Dedifferentiated amniotic fluid mesenchymal stem cell (primary cell): ENCODE measurements at regions not wholly inside any gene's neighbourhood (a gene's known extent, or its start where the extent isn't known, plus 50 kb on each side); places are given as distances from the start of the nearest gene placed in this dataset.

Source experiments
- DNase-seq: peaks from one replicate; pipeline ENCODE4 v3.0.0-alpha.2; 2016; ENCODE audit errors: extremely low spot score

DNA sequence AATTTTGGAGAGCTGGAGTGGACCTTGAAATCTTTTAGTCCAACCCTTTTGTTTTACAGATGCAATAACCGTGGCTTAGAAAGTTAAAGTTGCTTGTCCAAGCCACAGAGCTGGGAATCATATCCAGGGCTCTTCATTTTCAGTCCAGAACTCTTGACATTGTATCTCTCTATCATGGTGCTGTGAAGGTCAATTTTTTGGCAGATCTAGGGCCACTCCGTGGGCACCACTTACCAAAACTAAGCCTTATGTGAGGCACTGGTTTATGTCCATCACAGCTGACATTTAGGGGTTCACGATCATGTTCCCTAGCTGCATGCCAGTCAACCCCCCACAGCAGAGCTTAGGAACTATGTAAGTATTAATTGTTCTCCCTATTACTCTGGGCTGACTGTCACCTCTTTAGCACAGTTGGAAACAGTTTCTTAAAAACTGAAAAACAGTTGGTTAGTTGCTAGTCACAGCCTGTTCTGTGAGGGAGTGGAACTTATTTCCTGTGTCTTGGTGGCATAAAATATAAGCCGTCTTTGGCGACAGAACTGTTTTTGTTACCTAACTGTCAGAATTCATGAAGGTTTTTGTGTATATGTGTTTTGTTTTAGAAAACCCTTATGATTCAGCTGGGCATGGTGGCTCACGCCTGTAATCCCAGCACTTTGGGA, 189.6 kb upstream of the UMPS start:
- no peak for DNase-seq

DNA sequence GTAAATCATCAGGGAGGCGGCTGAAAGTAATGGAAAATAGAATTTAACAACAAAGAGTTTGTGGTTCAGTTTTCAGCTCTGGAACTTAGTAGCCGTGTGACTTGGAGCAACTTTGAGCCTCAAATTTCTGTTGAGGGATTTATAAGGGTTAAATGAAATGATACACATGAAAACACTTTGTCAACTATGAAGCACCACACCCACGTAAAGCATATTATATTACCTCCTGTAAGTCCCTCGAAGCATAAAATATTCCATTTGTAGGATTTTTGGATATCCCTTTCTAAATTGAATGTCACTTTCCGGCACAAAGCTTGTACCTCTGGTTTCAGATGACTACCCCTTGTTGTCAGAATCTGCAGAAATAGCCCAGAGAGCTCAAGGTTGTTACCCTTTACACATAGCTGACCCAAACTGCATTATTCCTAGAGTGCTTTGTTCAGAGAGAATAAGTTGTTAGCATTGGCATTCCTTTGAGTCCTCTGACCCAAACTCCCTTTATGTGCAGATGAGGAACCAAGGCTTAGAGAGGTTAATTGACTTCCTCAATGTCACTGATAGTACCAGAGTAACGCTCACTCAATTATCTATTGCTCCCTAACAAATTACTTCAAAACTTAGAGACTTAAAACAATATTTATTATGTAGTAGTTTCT, 187.9 kb upstream of the UMPS start:
- DNase-seq, result no peak

DNA sequence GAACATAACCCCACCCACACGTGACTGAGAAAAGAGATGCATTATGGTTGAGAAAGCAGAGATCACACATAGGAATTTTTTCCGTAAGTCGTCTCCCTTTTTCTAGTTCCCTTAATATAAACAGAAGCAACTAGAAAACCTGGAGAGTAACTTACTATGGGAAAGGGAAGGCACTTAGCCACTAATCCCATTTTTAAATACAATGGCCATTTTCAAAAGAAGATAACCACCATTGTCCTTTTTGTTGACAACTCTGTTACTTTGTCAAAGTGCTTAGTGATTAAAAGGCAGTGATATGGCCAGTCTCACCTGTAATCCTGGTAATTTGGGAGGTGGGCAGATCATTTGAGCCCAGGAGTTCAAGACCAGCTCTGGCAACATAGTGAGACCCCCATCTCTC, 184.4 kb upstream of the UMPS start:
- no peak for DNase-seq

DNA sequence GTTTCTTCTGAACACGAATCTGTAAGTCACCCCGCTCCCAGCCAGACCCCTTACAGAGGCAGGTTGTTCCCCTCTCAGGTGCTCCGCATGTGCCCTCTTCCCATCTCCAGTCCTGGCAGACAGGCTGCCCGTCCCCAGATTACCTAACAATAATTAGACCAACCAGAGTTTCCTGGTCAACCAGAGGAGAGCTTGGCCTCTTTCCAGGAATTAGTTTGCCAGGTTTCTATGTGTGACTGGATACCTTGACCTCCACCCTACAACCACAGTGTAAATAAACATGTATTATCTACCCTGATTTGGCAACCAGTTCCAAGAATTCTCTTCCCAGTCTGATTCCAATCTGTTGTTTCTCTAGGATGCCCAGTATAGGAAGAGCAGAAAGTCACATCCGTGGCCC, 178.0 kb upstream of the UMPS start:
- no peak for DNase-seq

DNA sequence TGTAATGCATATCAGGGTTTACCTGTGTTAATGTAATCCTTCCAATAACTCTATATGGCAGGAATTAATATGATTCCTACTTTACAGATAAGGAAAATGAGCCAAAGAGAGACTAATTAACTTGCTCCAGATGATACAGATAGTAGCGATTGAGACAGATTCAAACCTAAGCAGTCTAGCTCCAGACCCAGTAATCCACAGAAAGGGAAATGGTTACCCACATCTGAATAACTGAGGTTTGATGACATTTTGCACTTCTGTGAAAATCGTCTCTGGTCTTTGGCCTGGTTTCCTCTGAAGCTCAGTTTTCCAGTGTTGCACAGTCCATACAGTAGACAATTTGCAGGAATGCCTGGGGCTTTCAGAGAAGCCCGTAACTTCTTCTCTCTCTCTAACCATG, 177.1 kb upstream of the UMPS start:
- no peak for DNase-seq

DNA sequence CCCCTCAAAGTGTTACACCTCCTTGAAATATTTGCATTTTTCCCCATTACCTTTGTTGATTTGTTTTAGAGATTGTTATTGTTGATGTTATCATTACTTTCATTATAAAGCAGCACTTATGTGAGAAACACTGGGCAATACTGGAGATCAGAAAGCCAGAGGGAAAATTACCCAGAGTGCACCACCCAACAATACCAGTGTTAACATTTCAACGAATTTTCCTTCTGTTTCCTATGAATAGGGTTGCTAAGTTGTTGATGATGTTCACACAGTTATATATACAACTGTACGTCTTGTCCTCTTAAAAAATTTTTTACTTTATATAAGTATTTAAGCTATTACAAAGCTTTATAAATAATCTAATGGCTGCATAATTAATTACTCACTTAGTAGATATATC, 173.6 kb upstream of the UMPS start:
- DNase-seq, result no peak

DNA sequence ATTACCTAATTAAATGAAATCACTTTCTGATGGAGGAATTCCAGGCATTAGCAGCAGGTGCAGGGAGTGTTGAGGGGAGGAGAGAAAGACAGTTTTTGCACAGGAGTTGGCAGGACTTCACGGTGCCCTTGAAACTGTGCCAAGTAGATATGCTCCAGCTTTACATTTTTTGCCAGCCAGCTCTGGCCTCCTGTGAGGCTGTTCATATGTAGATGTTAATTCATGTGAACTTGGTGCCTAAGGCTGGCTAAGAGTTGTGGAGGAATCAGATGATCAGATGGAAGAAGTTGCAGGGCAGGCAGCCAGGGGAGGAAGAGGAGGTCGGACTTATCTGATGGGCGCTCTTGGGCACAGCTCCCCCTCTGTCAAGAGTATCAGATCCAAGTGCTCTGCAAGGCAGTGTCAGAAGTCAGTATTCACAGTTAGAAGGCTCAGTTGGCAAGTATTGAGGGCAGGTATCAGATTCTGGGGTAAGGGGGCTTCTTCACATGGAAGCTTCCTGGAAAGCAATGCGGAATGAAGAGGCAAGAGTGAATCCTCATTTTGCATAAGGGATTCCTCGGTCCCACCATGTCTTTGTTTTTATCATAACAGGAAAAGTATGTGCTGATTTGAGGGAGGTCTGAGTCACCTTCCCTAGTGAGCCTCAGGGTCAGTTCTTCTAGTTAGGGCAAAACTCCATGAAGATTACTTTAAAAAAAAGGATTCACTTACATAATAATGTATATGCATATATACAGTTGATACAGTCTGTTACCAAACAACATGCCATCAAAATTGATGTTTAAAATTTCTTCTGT, 172.6 kb upstream of the UMPS start:
- DNase-seq, result peak; percentile 29

DNA sequence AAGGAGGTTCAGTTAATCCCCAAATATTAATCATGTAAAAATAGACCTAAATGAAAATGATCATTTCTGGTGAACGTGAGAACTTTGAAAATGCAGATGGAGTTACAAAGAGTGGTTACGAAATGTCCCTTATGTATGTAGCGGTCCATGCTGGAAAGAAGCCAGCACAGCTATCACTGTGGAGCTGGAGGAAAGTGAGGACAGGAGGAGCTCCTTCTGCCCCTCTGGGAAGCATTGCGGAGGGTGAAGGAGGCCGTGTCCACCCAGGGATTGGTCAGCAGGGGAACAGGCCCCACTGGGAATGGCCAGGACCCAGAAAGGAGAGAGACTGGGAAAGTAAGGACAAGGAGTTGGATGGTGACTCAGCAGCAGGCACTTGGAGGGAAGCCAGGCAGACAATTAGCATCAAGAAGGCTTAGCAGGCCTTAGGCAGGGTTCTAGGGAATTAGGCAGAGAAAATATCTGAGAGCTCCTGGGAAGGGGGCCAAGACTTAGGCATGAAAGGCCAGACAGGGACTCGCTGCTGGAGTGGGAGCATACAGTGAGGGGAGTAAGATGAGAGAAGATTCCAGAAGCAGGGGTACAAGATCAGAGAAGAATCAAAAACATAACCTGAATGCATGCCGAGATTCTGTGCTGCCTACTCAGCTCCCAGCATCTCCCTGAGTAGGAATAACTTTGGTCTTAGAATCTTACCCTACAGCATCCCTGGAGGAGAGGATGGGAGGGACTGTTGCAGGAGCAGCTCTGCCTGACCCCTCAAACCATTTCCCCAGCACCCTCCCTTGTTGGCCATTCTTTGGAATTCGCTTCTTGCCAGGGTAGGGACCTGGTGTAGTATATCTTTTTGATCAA, 171.0 kb upstream of the UMPS start:
- peak; percentile 91 for DNase-seq

DNA sequence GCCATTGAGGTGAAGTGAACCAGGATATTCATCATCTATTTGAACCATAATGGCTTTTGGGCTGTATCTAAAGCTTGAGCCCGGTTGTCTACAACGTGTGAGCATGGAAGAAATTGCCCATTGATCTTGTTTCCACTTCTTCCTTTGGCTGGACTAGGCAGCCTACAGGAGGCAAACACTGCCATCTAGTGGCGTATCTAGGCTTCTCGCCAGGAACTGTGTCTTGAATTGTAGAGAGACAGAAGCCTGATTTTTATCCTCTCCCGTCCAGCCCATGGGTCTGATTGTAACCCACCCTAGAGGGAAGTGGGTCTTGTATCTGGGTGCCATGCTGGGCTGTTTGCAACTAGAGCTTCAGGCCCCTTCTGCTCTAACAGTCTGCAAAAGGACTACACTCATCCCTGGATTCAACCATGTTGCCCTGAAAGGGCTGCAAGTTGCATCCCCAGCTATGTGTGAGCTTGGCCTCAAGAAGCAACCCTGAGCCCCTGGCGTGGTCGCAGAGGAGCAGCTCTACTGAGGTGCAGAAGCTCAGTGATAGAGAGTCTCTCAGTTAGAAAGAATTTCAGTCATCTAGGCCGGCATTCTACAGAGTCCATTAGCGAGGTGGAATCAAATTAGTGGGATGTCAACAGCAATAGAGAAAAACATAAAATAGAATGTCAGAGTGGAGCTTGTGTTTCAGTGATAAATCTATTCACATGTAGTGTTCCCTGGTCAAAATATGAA, 170.2 kb upstream of the UMPS start:
- DNase-seq, result peak; percentile 83

DNA sequence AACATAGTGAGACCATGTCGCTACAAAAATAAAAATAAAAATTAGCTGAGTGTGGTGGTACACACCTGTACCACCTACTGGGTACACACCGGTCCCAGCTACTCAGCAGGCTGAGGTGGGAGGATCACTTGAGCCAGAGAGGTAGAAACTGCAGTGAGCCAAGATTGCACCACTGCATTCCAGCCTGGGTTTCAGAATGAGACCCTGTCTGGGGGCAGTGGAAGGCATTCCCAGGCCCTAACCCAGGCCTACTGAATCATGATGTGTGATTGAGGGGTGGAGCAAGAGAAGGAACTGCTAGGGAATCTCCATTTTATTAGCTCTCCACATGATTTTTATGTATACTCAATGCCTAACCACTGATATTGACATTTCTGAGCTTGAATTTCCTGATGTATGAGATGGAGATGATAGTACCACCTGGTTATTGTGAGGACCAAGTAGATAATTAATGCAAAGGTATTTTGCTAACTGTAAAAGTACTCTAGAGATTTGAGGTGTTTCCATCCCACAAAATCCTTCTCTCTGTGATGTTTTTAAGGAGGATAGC, 169.5 kb upstream of the UMPS start:
- DNase-seq, result no peak

DNA sequence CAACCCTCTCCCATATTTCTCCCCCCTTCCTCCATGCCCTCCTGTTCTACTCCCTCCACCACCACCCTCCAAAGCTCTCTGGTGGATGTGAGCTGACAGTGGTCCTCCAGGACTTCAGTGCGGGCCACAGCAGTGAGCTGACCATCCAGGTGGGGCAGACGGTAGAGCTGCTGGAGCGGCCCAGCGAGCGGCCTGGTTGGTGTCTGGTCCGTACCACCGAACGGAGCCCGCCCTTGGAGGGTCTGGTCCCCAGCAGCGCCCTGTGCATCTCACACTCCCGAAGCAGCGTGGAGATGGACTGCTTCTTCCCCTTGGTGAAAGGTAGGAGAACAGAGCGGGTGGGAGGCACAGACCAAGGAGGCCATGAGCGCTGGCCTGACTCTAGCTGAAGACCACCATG, 167.5 kb upstream of the UMPS start:
- no peak for DNase-seq

DNA sequence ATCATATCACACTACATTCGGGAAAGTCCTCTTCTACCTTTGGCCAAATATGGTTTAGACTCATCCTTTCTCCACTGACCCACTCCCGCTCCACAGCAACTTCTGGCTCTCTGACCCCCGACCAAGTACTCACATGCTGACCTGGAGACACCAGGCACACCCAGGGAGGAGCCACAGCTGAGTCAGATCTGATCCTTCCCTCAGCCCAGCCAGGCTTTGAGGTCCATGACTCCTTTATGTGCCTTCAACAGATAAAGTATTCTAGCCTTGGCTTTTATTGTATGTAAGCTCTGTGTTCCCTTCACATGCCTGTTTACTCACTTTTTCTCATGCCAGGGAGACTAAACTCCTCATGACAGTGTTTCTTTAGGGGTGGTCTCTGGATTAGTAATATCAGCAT, 166.9 kb upstream of the UMPS start:
- no peak for DNase-seq

DNA sequence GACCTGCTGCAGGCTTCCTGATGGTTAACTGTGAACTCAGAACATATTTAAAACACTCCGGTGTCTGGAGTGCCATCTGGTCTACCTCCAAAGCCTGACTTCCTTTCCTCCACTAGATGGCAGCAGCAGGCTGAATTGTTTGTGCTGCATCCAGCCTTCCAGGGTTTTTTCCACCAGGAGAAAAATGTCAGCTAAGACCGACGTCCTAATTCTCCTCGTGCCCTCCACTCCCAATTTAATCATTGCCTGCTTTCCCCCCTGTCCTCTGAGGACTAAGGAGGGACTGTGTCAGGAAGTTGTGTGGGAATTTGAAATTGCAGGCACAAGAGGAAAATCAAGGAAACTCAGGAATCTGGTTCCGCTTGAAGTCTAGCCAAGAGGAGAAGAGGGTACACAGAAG, 165.2 kb upstream of the UMPS start:
- DNase-seq, result peak; percentile 83

DNA sequence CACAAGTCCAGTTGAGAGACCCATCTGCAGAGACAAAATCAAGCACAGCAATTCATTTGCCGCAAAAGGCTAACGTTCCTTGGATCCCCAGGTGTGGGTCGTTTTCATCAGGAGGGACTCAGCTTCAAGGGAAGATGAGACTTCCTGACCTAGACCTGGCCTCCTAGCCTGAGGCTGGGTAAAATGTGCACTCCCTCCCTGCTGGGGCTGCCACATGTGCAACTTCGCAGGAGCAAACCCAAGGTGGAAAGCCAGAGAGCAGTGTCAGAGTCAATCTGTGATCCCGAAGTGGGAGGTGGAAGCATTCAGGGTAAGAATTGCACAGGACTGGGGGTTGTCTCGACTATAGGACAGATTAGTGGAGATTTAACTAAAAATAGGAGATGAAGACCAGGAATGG, 164.7 kb upstream of the UMPS start:
- no peak for DNase-seq

DNA sequence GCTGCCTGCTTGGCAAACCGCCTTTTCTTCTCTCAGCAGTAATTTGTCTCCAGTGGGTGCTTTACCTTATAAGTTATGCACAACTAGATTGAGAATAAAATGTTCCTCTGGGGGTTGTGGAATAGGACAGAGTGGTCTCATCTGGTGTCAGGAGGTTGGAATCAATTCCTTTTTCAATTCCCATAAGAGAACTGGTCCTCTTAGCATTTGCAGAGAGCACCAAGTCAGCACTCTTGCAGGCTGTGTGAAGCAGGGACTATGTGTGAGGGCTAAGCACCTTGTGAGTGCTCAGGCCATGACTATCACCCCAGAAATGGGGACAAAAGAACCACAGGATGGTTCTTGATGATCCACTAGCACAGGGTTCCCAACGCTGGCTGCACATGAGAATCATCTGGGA, 163.6 kb upstream of the UMPS start:
- no peak for DNase-seq

DNA sequence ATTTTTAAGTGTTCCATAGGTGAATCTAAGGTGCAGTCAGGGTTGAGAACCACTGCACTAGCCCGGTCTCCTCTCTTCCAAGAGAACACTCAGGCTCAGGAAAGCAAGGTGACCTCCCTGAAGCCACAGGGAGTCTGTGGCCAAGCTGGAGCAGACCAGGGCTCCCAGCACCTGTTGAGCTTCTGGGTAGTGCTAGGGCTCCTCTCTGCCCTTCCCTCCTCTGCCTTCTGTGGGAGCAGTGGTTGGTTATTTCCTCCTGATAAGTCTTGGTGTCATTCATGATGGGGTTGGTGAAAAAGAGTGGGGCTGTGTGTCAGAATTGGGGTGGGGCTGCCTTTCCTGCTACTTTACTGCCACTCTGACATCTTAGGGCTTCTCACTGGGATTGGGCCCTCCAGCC, 163.1 kb upstream of the UMPS start:
- no peak for DNase-seq

DNA sequence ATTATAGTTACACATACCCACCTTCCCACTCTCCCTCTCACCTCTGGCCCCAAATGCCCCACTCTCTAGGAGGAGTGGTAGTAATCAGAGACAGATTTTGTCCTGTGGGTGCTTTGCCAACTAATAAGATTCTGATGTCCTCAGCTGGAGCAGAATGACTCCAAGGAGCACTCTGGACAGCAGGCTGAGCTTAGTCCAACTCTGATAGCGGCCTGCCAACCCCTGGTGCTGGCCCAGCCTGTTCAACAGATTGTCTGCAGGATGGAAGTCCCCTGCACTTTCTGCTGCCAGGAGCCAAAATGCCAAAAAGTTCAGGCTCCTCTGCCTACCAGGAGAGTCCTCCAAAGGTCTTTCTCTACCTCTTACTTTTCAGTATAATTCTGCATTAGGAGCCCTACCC, 160.5 kb upstream of the UMPS start:
- DNase-seq, result no peak

DNA sequence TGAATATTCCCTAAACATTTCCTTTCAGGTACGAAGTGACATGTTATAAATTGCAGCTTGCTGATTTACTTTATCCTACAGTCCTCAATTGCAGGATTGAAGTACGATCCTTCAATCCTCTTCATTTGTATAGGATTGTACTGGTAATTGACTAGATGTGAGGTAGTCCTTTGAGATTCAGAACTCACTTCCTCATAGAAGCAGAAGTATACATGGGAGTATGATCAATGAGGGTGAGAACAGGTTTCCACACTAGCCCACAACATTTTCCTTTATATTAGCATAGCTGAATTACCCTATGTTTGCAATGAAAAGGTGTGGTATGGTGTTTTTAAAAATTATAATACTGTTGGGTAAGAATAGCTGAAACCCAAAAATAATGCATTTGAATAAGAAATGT, 160.0 kb upstream of the UMPS start:
- DNase-seq, result no peak

DNA sequence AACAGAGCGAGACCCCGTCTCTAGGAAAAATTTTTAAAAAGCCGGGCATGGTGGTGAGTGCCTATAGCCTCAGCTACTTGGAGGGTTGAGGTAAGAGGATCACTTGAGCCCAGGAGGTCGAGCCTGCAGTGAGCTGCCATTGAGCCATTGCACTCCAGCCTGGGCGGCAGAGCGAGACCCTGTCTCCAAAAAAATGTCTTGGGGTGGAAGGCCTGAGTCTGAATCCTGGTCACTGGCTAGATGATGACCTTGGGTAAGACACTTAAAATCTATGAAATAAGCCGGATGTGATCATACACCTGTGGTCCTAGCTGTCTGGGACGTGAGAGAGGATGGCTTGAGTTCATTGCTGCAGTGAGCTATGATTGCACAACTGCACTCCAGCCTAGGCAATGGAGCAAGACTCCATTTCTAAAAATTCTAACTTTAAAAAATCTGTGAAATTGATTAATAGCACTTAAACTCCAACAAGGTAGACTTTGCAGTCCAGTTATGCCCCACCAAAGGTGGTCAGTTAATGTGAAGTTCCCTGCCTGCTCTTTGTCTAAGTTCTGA, 157.3 kb upstream of the UMPS start:
- DNase-seq, result no peak

DNA sequence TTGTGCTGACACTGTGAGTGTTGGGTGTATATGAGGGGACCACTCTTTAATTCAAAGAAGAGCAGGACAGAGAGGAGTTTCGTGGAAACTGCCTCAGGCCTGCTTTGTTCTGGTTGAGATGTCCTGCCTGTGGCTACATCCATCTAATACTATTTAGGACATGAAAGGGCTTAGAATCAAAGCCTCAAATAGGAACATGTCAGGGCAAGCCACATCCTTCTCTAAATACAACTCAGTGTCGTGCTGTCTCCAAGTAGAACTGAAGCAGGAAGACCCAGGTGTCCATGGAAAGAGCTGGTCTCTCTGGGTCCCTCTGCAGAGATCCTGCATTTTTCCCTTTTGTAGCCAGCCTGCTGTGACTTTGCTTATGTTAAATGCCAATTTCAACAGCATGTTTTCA, 156.2 kb upstream of the UMPS start:
- DNase-seq, result no peak
